ENCODE measurements at regions not wholly inside any gene's neighbourhood (a gene's known extent, or its start where the extent isn't known, plus 50 kb on each side); places are given as distances from the start of the nearest gene placed in this dataset.

DNA sequence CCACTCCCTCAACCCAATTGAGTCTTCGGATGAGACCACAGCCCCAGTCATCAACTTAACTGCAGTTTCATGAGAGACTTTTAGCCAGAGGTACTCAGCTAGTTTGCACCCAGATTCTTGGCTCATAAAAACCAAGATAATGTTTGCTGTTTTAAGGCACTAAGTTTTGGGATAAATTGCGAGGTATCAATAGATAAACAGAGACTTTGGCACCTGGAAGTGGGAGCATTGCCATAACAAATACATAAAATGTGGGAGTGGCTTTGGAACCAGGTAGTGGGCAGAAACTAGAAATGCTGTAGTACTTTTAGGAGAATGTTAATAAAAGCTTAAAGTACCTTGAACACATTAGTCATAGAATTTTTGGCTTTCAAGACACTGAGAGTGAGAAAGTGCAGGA is 439.8 kb downstream of the SH3GL2 start:
- no peak for TF ChIP-seq CTCF (conservative IDR thresholded peaks at IDR 0.05 in 1 of 2, IDR thresholded peaks at IDR 0.05 in 1 of 2; ENCODE audit: extremely low read depth in 1 of 2, insufficient read depth in 1 of 2, low read depth in 1 of 2, low read length in 2 of 2)
- TF ChIP-seq EZH2 (IDR thresholded peaks at IDR 0.05; ENCODE audit: borderline replicate concordance, low read length): no peak
